BLaER1 (cell line): ENCODE measurements at regions not wholly inside any gene's neighbourhood (a gene's known extent, or its start where the extent isn't known, plus 50 kb on each side); places are given as distances from the start of the nearest gene placed in this dataset.

Source experiments
- H3K27ac ChIP-seq: shearing (Covaris generic); formaldehyde crosslinking; 2 replicates; pipeline ENCODE4 v1.8.1; 2022
- H3K27me3 ChIP-seq: shearing (Covaris generic); formaldehyde crosslinking; 2 replicates; pipeline ENCODE4 v1.8.1; 2022
- H3K36me3 ChIP-seq: shearing (Covaris generic); formaldehyde crosslinking; 2 replicates; pipeline ENCODE4 v1.8.1; 2022
- H3K4me1 ChIP-seq: shearing (Covaris generic); formaldehyde crosslinking; 2 replicates; pipeline ENCODE4 v1.8.1; 2022
- H3K4me2 ChIP-seq: shearing (Covaris generic); formaldehyde crosslinking; 2 replicates; pipeline ENCODE4 v1.8.1; 2022
- H3K4me3 ChIP-seq: shearing (Covaris generic); formaldehyde crosslinking; 2 replicates; pipeline ENCODE4 v1.8.1; 2022
- H3K9ac ChIP-seq: shearing (Covaris generic); formaldehyde crosslinking; 2 replicates; pipeline ENCODE4 v1.8.1; 2022
- H3K9me3 ChIP-seq: shearing (Covaris generic); formaldehyde crosslinking; 2 replicates; pipeline ENCODE4 v1.8.1; 2022
- H4K20me1 ChIP-seq: shearing (Covaris generic); formaldehyde crosslinking; 2 replicates; pipeline ENCODE4 v1.8.1; 2022
- Cebpa-rat ChIP-seq: shearing (Covaris generic); IDR thresholded peaks from 2 replicates; pipeline ENCODE4 v1.8.1; 2022

DNA sequence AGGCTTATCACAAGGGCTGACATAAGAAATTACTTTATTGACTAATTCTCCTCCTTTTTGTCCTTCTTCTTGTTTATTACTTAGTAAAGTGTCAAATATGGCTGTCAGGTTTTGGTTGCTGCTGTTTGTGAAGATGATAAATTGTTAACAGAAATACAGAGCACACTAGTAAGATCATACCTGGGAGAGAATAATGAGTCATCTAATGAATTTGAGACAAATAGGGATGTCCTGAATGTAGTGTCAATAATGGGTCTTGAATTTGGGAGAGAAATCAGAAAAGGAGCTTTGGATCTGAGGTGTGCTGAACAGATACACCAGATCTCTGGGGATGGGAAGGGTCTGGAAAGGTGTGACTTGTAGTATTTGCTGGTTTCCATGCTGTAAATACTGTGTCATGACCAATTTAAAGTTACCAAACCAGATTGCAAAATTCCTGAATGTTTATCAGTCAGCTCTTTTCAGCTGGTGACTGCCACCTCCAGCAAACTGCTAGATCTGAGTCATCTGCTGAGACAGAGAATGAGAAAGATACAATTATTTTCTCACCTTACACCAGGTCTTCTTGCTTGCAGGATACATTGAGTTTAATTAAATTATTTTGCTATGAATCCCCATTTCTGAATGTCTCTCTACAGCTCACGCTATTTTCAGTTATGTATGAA lies 76.7 kb upstream of the SATB1 start:
- Histone ChIP-seq H3K9ac (no peak overlapping the region), H3K4me1 (peaks cover 22% of the 10 kb centered on the region), H3K27ac (no peak overlapping the region), H3K27me3 (no peaks in the 10 kb centered on the region), H3K4me2 (no peak overlapping the region), H3K9me3 (peaks cover 3% of the 10 kb centered on the region; the same call in 1 of the 2 replicates), H3K4me3 (no peak overlapping the region), H4K20me1 (no peaks in the 10 kb centered on the region), H3K36me3 (no peaks in the 10 kb centered on the region)
- no peak for TF ChIP-seq Cebpa-rat

DNA sequence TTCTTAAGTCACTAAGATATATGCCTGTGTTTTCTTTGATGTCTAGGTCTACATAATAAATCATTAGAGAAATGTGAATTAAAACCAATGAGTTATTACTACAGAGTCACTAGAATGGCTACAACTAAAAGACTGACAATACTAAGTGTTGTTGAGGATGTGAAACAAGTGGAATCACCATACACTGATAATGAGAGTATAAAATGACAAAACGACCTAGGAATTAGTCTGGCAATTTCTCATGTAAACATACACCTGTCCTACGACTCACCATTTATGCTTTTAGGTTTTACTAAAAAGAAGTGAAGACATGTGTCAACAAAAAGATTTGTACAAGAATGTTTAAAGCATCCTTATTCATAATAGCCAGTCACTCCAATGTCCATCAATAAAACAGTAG lies 75.2 kb upstream of the SATB1 start:
- H3K36me3 ChIP-seq, result no peaks in the 10 kb centered on the region
- TF ChIP-seq Cebpa-rat, result no peak
- H3K9ac ChIP-seq, result no peak overlapping the region
- no peak overlapping the region for H3K4me2 ChIP-seq
- H3K4me3 ChIP-seq, result no peak overlapping the region
- peaks cover 3% of the 10 kb centered on the region; the same call in 1 of the 2 replicates for H3K9me3 ChIP-seq
- H3K27me3 ChIP-seq, result no peaks in the 10 kb centered on the region
- H3K27ac ChIP-seq, result no peak overlapping the region
- no peaks in the 10 kb centered on the region for H4K20me1 ChIP-seq
- H3K4me1 ChIP-seq, result peaks cover 22% of the 10 kb centered on the region

DNA sequence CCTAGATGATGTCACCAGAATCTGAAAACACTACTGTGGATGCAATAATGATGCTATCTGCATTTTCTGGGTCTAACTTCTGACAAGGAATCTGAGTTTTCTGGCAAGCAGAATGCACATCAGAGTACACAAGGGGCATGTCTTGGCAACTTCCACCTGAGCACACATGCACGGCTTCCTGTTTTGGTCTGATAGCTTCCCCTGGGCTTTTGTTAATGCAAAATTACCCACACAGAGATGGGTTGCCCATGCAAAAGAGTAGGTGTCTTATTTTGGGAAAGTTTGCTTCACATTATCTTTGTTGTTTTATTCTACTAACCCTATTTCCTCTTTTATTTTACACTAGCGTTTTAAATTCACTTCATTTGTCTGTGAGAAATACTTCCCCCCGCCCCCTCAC lies 74.2 kb upstream of the SATB1 start:
- H4K20me1 ChIP-seq, result no peaks in the 10 kb centered on the region
- peaks cover 3% of the 10 kb centered on the region; the same call in 1 of the 2 replicates for H3K9me3 ChIP-seq
- peak overlapping the region; percentile 60 for H3K4me2 ChIP-seq
- no peaks in the 10 kb centered on the region for H3K36me3 ChIP-seq
- no peak overlapping the region for H3K9ac ChIP-seq
- no peak overlapping the region for H3K4me3 ChIP-seq
- no peak for TF ChIP-seq Cebpa-rat
- H3K27me3 ChIP-seq, result no peaks in the 10 kb centered on the region
- H3K4me1 ChIP-seq, result peaks cover 22% of the 10 kb centered on the region
- no peak overlapping the region for H3K27ac ChIP-seq

DNA sequence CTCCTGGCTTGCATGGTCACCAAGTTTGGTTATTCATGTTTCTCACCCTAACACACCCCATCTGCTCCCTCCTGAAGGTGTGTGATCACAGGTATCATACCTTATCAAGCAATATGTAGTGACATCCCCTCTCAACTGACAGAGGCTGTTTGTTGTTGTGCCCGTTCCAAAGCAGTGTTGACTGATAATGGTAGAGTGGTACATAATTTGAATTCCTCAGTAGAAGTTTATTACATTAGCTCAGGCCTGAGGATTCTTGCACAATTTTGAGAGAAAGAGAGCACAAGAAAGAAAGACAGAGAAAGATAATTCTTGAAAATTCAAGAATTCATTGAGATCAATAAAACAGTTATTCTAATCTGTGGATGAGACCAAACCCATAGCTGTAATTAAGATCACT lies 69.1 kb upstream of the SATB1 start:
- Histone ChIP-seq H3K4me2 (no peak overlapping the region), H3K9ac (no peak overlapping the region), H3K9me3 (no peaks in the 10 kb centered on the region), H4K20me1 (no peaks in the 10 kb centered on the region), H3K27me3 (no peaks in the 10 kb centered on the region), H3K27ac (no peak overlapping the region), H3K4me3 (no peak overlapping the region), H3K36me3 (no peaks in the 10 kb centered on the region), H3K4me1 (peaks cover 15% of the 10 kb centered on the region)
- TF ChIP-seq Cebpa-rat, result no peak

DNA sequence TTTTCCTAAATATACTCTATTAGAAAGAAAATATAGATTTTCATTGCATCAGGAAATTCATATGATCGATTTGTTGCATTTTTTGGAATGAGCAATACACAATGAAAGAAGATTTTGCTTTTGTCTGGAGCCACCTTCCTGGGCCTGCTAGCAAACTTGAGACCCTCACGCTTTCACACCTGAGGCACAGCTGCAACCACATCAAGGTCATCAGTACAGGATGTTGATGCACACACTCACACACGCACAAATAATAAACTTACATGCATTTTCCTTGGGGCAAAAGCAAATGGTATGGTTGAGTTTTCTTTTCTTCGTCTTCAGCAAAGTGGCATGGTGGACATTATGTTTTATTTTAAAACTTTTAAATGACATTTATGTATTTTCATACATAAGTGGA lies 64.8 kb upstream of the SATB1 start:
- Histone ChIP-seq H3K36me3 (no peaks in the 10 kb centered on the region), H3K4me2 (no peak overlapping the region), H3K9me3 (no peaks in the 10 kb centered on the region), H3K4me3 (no peak overlapping the region), H3K9ac (no peak overlapping the region), H3K27ac (no peak overlapping the region), H4K20me1 (no peaks in the 10 kb centered on the region), H3K27me3 (no peaks in the 10 kb centered on the region), H3K4me1 (no peaks in the 10 kb centered on the region)
- no peak for TF ChIP-seq Cebpa-rat

DNA sequence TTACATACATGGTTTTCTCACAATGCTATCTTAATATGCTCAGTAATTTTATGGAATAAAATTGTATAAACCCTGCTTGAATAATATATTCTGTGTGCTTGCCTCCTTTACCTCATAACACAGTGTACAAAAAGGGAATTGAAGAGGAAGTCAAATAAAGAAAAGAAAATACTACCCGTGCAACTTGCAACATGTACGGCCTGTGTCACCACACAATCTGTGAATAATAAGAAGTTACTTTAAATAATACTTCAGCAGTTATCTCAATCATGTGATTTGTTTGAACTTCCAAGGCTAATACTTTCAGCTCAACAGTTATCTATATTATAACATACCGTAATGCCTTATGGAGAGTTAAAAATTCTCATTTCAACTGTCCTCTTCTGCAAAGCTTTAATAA lies 58.1 kb upstream of the SATB1 start:
- Histone ChIP-seq H3K9ac (no peak overlapping the region), H3K27ac (no peak overlapping the region), H3K4me1 (no peaks in the 10 kb centered on the region), H3K9me3 (no peaks in the 10 kb centered on the region), H3K36me3 (no peaks in the 10 kb centered on the region), H4K20me1 (no peaks in the 10 kb centered on the region), H3K27me3 (no peaks in the 10 kb centered on the region), H3K4me3 (no peak overlapping the region), H3K4me2 (no peak overlapping the region)
- no peak for TF ChIP-seq Cebpa-rat

DNA sequence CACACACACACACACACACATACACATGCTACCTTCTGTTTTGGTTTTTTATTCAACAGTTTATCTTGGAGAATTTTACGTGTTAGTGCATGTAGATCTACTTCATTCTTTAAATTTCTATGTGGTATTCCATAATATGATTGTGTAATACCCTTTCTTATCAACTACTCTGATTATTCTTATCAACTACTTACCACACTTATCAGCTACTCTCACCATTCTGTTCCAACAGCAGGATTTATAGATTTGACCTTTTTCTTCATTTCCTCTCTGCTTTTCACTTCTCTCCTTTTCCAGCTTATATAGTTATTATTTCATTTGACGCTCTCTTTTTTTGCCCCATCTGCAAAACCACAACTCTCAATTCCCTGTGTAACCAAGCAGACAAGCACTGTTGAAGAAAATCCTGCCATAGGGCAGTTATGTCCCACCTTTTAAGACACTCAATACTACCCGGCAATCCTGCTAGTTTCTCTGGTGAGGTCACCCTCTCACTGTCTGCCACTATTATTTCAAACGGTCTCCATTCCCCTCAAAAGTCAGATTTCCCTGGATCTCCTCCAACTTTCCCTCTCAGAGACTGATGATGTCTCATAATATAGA lies 56.9 kb upstream of the SATB1 start:
- Histone ChIP-seq H3K27ac (no peak overlapping the region), H3K4me2 (no peak overlapping the region), H3K4me3 (no peak overlapping the region), H4K20me1 (no peaks in the 10 kb centered on the region), H3K9ac (no peak overlapping the region), H3K4me1 (no peaks in the 10 kb centered on the region), H3K9me3 (no peaks in the 10 kb centered on the region), H3K36me3 (no peaks in the 10 kb centered on the region), H3K27me3 (no peaks in the 10 kb centered on the region)
- TF ChIP-seq Cebpa-rat, result peak; percentile 22; the same call in 1 of the 2 replicates

GRCh38 chr3:18477620-18478019 lies 52.5 kb upstream of the SATB1 start:
- Histone ChIP-seq H3K4me1 (no peaks in the 10 kb centered on the region), H3K4me2 (no peak overlapping the region), H3K4me3 (no peak overlapping the region), H3K9ac (no peak overlapping the region), H3K27ac (no peak overlapping the region), H3K36me3 (peaks cover 10% of the 10 kb centered on the region), H4K20me1 (no peaks in the 10 kb centered on the region), H3K9me3 (no peaks in the 10 kb centered on the region), H3K27me3 (no peaks in the 10 kb centered on the region)
- no peak for TF ChIP-seq Cebpa-rat
